ENCODE measurements at regions not wholly inside any gene's neighbourhood (a gene's known extent, or its start where the extent isn't known, plus 50 kb on each side); places are given as distances from the start of the nearest gene placed in this dataset.

GRCh38 chr1:42096554-42096953 is 56.7 kb upstream of the GUCA2B start:
- no peak for DNase-seq (ENCODE audit: low read depth)

DNA sequence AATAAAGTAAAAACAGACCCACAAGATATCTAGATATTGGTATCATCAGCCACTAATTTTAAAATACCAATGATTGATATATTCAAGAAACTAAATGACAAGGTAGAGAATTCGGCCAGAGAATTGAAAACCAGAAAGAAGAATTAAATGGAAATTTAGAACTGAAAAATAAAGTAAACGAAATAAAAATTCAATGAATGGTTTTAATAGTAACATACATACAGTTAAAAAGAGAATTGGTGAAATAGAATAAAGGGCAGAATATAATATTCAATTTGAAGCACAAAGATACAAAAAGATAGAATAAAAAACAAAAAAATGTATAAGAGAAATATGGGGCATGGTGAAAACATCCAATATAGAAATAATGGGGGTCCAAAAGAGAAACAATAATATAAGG is 64.0 kb upstream of the GUCA2B start:
- DNase-seq (ENCODE audit: low read depth), result no peak

DNA sequence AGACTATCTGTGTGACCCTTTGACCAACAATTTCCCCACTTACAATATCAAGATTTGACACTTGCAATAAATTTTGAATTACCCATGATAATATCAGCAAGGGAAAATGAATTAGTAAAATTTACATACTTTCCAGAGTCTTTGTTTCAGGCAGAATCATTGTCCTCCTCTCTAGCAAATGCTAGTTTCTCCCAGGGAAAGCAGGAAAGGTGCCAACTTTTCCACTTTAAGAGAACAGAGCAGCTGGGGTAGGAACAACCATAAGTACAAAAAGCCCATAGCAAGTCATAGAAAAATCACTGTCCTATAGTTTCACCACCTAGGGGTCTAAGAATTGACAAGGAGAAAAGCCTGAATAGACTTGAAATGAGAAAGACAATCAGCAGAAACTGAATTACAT is 67.1 kb upstream of the GUCA2B start:
- DNase-seq (ENCODE audit: low read depth), result no peak

GRCh38 chr1:42085596-42085995 is 67.6 kb upstream of the GUCA2B start:
- no peak for DNase-seq (ENCODE audit: low read depth)

DNA sequence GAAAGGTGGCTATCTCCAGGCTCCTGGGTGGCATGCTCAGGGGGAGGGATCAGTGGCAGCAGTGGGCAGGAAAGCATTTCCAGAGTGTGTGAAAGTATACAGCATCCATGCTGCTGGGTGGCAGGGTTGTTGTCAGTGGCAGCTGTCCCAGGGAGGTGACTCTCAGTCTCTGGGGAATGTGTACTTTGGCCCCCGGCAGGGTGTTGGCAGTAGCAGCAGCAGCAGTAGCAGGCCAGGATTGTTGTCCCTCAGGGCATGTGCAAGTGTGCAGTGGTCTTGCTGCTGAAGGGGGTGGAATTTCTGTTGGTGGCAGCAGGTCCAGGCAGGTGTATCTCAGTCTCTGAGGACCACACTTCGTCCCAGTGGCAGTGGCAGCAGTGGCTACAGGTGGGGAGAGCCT is 71.7 kb upstream of the GUCA2B start:
- no peak for DNase-seq (ENCODE audit: low read depth)

- no peak for DNase-seq (ENCODE audit: low read depth)
These were observed 78.0 kb upstream of the GUCA2B start for GRCh38 chr1:42075179-42075578.

DNA sequence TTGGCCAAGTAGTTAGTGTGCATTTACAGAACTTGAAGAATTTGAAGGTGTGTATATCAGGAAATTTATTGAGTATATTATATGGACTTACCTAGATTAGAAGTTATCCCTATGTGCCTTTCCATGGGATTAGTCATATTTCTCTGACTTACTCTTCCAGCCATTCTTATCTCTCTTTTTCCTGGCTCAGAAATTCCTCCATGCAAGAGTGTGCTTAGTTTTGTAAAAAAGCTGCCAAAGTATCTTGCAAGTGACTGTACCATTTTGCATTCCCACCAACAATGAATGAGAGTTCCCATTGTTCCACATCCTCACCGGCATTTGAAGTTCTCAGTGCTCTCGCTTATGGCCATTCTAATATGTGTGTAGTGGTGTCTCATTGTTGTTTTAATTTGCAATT is 82.2 kb upstream of the GUCA2B start:
- no peak for DNase-seq (ENCODE audit: low read depth)

DNA sequence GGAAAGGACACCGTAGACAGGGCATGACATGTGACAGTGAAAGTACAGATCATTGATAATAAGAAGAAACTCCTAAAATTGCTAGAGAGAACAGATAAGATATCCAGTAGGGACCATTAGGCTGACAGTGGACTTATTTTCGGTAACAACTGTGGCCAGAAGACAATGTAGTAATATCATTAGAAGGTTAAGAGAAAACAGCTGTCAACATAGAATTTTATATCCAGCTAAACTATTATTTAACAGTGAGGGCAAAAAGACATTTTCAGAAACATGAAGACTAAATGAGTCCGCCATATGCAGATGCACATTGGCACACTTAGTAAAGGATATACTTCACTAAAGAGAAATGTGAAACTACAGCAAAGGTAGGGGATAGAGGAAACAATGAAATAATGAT is 95.4 kb upstream of the GUCA2B start:
- DNase-seq (ENCODE audit: low read depth), result no peak

- no peak for DNase-seq (ENCODE audit: low read depth)
These were observed 96.8 kb upstream of the GUCA2B start for GRCh38 chr1:42056460-42056859.

DNA sequence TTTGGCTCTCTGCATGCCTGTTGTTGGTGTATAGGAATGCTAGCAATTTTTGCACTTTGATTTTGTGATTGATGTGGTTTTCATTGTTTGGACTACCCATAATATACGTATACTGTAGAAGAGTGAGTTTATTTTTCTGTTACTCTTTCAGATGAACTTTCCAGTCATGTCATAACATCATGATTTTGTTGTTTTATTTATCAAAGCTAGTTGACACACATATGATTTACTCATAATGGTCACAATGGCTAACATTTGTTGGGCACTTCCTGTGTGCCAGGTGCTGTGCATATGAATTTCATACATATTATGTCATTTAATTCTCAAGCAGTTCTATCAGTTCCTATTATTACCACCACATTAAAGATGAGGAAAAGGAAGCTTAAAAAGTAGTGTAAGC is 98.1 kb upstream of the GUCA2B start:
- DNase-seq (ENCODE audit: low read depth), result no peak

DNA sequence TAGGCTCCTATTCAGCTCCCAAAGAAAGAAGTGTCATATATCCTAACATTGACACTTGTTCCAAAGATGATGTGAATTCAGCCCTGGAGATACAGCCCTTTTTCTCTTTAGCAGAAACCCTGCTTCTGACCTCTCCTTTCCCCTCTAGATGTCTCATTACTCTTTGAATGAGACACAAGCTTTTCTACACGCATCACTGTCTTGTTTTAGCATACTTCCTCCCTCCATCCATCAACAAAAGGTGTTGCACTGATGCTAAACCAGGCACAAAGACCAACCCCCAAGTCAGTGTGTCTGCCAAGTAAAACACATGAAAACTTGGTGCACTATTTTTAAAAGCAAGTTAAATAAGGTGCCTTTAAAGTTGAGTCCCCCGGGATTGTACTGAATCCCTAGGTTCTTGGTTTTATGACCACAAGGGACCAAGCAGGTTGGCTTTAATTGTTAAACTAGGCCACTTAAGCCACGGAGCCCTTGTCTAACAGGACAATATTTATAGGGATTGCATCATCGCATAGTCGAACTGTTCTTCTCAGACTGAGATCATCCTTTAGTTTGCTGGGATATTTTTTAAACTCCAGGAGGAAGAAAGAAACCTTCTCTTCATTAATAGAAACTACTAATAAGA is 101.0 kb upstream of the GUCA2B start:
- DNase-seq (ENCODE audit: low read depth), result no peak

DNA sequence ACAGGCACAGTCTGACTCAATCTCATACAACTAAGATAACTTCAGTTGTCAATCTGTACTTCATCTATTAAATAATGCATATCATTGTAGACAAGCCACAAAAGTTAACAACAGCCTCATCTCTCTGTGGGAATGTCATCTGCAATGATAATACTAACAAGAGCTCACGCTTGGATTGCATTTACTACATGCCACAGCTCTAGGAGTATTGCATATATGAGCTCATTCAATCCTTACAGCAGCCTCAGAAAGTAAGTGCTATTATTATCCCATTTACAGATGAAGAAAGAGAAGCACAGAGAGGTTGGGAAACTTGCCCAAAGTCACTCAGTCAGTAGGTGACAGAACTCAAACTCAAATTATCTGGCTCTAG is 105.7 kb upstream of the GUCA2B start:
- no peak for DNase-seq (ENCODE audit: low read depth)

DNA sequence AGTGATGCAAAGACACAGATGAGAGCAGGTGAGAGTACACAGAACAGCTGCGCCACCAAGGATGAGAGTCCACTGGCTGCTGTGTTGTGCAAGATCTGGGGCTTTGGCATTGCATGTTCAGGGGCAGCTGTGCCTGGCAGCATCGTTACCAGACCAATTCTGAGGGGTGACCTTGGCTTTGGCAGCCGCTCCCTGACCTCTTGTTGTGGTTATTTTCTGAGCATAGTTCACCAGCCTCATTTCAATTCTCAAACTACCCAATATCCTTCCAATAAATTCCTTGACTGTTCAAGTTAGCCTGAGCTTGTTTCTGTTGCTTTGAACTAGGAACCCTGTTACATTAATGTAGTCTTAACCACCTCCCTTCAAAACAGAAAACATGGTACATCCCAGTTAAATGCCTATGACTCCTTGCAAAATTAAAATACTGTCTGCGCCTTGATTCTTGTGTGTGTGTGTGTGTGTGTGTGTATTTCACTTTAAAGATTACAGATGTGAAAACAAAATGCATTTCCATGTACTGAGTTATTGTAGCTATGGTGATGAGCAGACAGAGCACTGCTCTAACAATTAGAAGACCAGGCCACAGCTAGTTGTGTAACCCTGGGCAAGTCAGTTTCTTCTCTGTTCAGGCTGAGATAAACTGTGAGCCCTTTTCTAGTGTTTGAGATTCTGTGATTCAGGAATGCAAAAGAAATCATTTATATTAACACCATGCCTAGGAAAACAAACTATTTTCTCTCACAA is 106.3 kb upstream of the GUCA2B start:
- no peak for DNase-seq (ENCODE audit: low read depth)

GRCh38 chr1:42044346-42044745 is 108.9 kb upstream of the GUCA2B start:
- DNase-seq (ENCODE audit: low read depth), result no peak

GRCh38 chr1:42043811-42044210 is 109.4 kb upstream of the GUCA2B start:
- no peak for DNase-seq (ENCODE audit: low read depth)

DNA sequence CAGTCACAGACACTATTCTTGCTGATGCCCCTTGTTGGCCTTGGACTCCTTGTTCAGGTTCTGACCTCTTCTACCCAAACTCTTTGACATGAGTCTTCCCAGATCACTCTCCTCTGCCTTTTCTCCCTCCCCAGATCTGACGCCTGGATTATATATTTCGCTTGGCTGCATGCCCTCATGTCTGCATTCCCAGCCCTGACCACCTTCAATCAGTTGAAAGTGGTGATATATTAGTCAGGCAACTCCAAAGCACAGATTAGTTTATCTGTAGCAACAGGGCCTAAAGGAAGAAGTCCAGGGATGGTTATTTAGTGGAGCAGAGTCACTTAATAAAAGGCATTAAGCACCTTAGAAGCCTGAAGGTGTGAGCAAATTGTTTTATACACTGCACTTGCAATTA is 110.0 kb upstream of the GUCA2B start:
- DNase-seq (ENCODE audit: low read depth), result no peak

DNA sequence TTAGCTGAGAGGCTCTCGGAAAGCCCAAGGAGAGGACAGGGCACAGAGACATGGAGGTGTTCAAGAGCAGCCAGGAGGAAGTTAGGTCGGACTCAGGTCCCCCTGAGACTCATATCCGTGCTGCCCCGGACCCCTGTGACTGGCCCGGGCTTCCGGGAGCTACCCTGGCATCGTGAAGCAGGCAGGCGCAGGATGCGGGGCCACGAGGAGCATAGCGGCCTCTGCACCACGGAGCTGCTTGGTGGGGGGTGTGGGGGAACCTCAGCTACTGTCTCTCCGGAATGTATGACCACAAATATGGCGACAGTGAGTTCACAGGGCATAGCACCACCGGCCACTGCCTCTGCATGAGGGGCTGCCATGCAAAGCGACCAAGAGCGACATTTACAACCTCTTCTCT is 112.2 kb upstream of the GUCA2B start:
- no peak for DNase-seq (ENCODE audit: low read depth)

- no peak for DNase-seq (ENCODE audit: low read depth)
These were observed 113.1 kb upstream of the GUCA2B start for GRCh38 chr1:42040159-42040558.

- DNase-seq (ENCODE audit: low read depth), result no peak
These were observed 114.9 kb upstream of the GUCA2B start for GRCh38 chr1:42038261-42038660.

DNA sequence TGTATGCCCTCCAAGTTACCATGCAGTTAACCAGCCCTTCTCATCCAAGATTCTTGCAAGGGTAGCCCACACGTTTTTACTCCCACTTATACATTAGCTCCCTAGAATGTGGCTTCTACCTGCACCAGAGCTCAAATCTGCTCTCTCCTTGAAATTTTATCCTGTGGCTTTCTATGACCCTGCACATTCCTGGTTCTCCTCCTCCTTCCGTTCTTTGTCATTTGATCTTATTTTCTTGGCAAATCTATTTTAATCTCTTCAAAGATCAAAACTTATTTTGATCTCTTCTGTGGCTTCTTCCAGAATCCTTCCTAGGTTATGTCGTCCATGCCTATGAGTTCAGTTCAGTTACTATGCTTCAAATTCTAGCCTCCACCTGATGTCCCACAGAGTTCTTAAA is 115.6 kb upstream of the GUCA2B start:
- DNase-seq (ENCODE audit: low read depth), result no peak

DNA sequence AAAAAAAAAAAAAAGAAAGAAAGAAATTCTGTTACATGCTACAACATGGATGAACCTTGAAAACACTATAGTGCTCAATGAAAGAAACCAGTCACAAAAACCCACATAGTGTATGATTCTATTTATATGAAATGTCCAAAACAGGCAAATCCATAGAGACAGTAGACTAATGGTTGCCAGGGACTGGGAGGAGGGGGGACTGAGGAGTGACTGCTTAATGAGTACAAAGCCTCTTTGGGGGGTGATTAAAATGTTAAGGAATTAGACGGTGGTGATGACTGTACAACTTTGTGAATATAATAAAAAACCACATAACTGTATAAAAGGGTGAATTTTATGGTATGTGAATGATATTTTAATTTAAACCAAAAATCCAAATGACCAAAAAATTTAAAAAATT is 116.0 kb upstream of the GUCA2B start:
- DNase-seq (ENCODE audit: low read depth), result no peak

- DNase-seq (ENCODE audit: low read depth), result peak; percentile 98
These were observed 117.2 kb upstream of the GUCA2B start for GRCh38 chr1:42035830-42036604.

DNA sequence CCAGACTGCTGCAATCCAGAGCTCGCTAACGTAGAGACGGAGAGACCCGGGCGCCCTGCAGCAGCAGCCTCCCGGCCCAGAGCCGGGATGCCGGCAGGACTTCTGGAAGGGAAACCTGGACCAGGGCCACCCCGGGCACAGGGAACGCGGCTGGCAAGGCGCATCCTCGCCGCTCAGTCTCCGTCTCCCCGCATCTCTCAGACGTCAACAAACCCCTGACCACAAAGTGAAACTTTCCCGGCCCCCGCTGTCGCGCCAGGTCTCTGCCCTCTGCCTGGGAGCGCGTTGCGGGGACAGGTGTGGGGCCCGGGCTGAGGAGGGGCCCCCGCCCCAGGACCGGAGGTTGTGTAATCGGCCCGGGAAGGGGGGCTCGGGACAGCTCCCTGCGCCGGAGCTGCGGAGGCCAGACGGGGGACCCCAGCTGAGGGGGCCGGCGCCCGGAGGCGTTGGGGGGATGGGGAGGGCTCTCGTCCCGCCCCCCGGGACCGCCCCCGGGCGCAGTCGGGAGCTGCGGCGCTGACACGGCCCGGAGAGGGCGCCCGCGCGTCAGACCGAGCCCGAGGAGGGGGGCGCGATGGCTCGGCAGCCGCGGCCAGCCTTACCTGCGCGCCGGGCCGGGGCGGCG is 116.6 kb upstream of the HIVEP3 start:
- DNase-seq (ENCODE audit: low read depth), result no peak
